ENCODE measurements at regions not wholly inside any gene's neighbourhood (a gene's known extent, or its start where the extent isn't known, plus 50 kb on each side); places are given as distances from the start of the nearest gene placed in this dataset.

- no peak for TF ChIP-seq RB1 (IDR thresholded peaks at IDR 0.05; ENCODE audit: borderline replicate concordance)
- no peak for TF ChIP-seq HDAC2 (IDR thresholded peaks at IDR 0.05)
- TF ChIP-seq E2F4 (IDR thresholded peaks at IDR 0.05; ENCODE audit: low read depth, low read length): no peak
Observed at GRCh38 chr5:115415143-115415491, 118.7 kb upstream of the CCDC112 start (continued).

- Histone ChIP-seq H3K36me3 (ENCODE audit: control insufficient read depth in 2 of 2, insufficient read depth in 2 of 2, low read length in 1 of 2) (no peaks in the 10 kb centered on the region), H2AFZ (ENCODE audit: control insufficient read depth, low read depth, low read length) (no peak overlapping the region), H3K79me2 (ENCODE audit: control insufficient read depth, insufficient read depth, low read length) (no peaks in the 10 kb centered on the region), H3K4me2 (ENCODE audit: control insufficient read depth, insufficient read depth) (no peak overlapping the region), H3K27ac (ENCODE audit: control insufficient read depth, insufficient read depth) (no peak overlapping the region), H3K4me1 (ENCODE audit: control insufficient read depth, insufficient read depth, low read length) (no peaks in the 10 kb centered on the region), H3K9me3 (replicated peaks; ENCODE audit: control insufficient read depth, insufficient read depth, low read length) (no peaks in the 10 kb centered on the region), H4K20me1 (ENCODE audit: control insufficient read depth, insufficient read depth) (no peaks in the 10 kb centered on the region), H3K9ac (ENCODE audit: control insufficient read depth, insufficient read depth, low read length) (no peak overlapping the region), H3K27me3 (replicated peaks in 1 of 2; ENCODE audit: control insufficient read depth in 2 of 2, insufficient read depth in 2 of 2, low read length in 1 of 2) (no peaks in the 10 kb centered on the region), H3K4me3 (no peak overlapping the region)
- SMC1A ChIA-PET (ENCODE audit: uncharacterized antibody, unreplicated experiment): interaction anchor here (0.8 to 2.7 kb wide), 12 partner anchors 8 to 131 kb away, joined by 3 to 9 read pairs (median 3); partner anchors contain the start of gene FEM1C
- CTCF ChIA-PET: interaction anchor here (1.1 to 1.4 kb wide), 4 partner anchors 10 to 173 kb away, joined by 3 to 5 read pairs (median 4); no protein-coding TSS in a partner anchor
- TF ChIP-seq IKZF2 (IDR thresholded peaks at IDR 0.05): peak in 1 of 2 experiments; percentile 40; a peak in 1 of 4 replicates
- TF ChIP-seq RAD51 (IDR thresholded peaks at IDR 0.05): peak; percentile 69; the same call in 1 of the 2 replicates
- TF ChIP-seq, protein P1, sequence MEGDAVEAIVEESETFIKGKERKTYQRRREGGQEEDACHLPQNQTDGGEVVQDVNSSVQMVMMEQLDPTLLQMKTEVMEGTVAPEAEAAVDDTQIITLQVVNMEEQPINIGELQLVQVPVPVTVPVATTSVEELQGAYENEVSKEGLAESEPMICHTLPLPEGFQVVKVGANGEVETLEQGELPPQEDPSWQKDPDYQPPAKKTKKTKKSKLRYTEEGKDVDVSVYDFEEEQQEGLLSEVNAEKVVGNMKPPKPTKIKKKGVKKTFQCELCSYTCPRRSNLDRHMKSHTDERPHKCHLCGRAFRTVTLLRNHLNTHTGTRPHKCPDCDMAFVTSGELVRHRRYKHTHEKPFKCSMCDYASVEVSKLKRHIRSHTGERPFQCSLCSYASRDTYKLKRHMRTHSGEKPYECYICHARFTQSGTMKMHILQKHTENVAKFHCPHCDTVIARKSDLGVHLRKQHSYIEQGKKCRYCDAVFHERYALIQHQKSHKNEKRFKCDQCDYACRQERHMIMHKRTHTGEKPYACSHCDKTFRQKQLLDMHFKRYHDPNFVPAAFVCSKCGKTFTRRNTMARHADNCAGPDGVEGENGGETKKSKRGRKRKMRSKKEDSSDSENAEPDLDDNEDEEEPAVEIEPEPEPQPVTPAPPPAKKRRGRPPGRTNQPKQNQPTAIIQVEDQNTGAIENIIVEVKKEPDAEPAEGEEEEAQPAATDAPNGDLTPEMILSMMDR (IDR thresholded peaks at IDR 0.05 in 2 of 3, conservative IDR thresholded peaks at IDR 0.05 in 1 of 3; ENCODE audit: control insufficient read depth in 2 of 3, extremely low read depth in 1 of 3, insufficient read depth in 1 of 3, low read depth in 3 of 3, low read length in 3 of 3): no peak
- no peak for TF ChIP-seq ZNF384 (IDR thresholded peaks at IDR 0.05; ENCODE audit: borderline replicate concordance, low read depth, low read length)
- no TSS peak for BruUV-seq (replicated peaks)
- 4% methylated on average over 5 of the region's 5 CpGs for WGBS (ENCODE audit: insufficient coverage, insufficient replicate concordance, low lambda C conversion rate, missing lambda C conversion rate)
- RAD21 ChIA-PET (ENCODE audit: unreplicated experiment): interaction anchor here (0.9 to 2.0 kb wide), 10 partner anchors 26 to 165 kb away, joined by 3 to 9 read pairs (median 4); no protein-coding TSS in a partner anchor
- no peak for FAIRE-seq
- DNase-seq (ENCODE audit: low read depth, low spot score): no peak
- intact Hi-C loops (cut with micrococcal nuclease; ENCODE audit: unreplicated experiment) (no loop called here), in situ Hi-C loops (cut with MboI) (no loop called here)
- POLR2A ChIA-PET: interaction anchor here (0.5 to 1.5 kb wide), 4 partner anchors 28 to 38 kb away, joined by 3 to 4 read pairs (median 3); no protein-coding TSS in a partner anchor
- ATAC-seq: peak; percentile 60
Observed at GRCh38 chr5:115414406-115415142, 118.1 kb upstream of the CCDC112 start.

All from GM12878 (cell line).